GM21526 (cell line): ENCODE measurements at regions not wholly inside any gene's neighbourhood (a gene's known extent, or its start where the extent isn't known, plus 50 kb on each side); places are given as distances from the start of the nearest gene placed in this dataset.
"Not testable (repeated sequence)": the region's sequence is repeated elsewhere in the genome, so short reads cannot be mapped to it uniquely, and the experiment has no call there.

Experiments
- ATAC-seq: cut with Tn5 transposase; IDR thresholded peaks from one replicate; pipeline ENCODE4 v1.9.1; 2021; ENCODE audit warnings: moderate library complexity; ENCODE audit not compliant: unreplicated experiment, low FRiP score

DNA sequence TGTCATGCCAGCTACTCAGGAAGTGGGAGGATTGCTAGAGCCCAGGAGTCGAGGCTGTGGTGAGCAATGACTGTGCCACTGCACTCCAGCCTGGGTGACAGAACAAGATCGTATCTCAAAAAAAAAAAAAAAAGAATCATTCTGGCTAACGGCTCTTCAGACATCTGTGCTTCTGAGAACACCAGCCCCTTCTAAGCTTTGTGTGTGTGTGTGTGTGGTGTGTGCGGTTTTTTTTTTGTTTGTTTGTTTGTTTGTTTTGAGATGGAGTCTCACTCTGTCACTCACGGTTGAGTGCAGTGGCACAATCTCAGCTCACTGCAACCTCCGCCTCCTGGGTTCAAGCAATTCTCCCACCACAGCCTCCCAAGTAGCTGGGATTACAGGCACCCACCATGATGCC is 79.4 kb upstream of the DRD5 start:
- ATAC-seq = not testable (repeated sequence)

DNA sequence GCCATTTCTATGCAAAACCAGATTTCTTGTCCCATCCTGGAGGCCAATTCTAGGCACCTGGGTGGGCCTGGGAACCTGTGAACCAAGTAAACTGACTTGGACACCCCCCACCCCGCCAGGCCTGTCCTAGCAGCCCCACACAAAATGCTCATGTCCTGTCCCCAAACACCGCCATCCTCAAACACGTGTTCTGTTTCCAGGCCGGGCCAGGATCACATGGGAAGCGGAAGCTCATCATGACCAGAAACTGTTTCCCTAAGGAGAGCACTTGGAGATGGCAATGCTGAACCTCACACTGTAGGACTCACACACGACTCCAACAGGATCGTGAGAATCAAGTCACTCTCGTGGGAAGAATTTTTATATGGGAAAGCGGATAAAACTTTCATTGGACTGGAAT is 78.7 kb upstream of the DRD5 start:
- ATAC-seq = not testable (repeated sequence)

DNA sequence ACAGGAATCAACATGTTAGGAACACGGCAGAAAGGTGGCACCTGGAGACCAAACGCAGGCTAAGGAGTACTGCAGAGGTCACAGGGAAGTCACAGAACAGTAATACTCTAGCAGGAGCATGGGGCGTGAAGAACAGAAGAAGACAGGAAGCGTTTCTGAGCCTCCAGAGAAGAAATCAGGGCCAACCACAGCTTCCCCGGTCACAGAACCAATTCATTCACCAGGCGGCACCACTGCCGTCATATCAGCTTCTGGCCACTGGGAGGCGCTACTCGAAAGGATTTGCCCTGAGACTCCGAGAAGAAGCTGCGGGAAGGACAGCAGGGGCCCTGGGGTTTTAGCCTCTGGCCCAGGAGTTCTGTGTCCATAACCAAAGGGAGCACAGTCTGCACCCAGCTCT is 78.0 kb upstream of the DRD5 start:
- no peak for ATAC-seq

DNA sequence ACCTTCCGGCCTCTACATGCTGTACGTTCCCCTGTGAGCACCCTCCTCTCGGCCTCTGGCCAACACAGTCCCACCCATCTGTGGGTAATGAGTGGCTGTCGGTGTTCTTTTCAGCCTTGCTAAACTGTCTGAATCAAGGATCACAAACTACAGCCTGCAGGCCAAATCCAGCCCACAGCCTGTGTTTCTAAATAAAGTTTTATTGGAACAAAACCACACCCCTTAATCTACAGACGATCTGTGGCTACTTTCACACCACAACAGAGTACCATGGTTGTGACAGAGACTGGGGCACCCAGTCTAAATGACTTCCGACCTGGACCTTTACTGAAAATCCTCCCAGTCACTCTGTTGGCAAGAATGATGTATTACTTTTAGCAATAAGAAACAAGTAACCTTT is 77.3 kb upstream of the DRD5 start:
- not testable (repeated sequence) for ATAC-seq

DNA sequence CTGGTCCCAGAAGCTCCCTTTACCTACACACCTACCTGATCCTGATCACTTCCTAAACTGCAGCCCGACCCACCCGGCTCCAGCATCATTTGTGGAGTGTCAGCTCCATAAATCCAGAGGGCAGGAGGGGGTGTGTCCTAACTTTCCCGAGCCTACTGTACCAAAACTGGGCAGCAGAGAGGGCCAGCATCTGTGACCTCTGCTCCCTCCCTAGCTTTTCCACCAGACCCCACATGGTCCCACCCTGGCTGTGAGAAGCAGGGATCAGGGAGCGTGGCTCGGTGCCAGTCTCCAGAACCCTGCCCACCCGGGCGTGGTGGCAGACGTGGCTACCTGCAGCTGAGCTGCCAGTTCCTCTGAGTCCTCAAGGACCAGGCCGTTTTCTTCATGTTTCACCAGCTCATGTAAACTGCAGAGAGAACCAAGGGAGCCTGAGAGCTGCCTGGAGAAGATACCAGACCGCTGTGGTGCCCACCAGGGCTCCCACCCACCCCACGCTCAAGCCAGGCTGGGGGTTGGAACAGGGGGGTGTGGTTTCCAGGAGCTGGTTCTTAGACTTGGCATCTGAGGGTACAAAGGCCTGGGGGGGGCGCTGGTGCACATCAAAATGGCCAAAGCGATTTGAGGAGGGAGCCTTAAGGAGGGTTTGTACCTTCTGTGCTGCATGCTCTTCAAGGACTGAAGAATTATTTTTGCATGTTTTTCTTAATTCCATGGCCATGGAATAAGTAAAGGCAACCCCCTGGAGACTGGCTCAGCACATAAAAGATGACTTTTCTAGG is 76.7 kb upstream of the DRD5 start:
- ATAC-seq = no peak

DNA sequence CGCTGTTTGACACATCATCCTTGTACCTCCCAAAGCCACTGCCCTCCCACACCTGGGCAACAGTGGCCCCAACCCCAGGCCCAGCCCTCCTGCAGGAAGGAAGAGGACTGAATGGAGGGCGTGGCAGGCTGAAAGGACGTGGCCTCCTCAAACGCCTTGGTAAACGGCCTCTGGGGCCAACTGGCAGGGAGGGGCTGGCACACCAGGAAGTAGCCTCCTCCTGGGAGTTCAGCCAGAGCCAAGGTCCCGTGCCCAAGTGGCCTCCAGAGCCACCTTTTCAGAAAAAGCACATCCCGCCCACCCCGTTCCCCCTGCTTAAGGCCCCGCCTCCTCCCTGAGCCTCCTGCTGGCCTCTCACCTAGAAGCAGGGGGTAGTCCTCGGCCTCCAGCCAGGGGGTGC is 74.2 kb upstream of the DRD5 start:
- not testable (repeated sequence) for ATAC-seq

DNA sequence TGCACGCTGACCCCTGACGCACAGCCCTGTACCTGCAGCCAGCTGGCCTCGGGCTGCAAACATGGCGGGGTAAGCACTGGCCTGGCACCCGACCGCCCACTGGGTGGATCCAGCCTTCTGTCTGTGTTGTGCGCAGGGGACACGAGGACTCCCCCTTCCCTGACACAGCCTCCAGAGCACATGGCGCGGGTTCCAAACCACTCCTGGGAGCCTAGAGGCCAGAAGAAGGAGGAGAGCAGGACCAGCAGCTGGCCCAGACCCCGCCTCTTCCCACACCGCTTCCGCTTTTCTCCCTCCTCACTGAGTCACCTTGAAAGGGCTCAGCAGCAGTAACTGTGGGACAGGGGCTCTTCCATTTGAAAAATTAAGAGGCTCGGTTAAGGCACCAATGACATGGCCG is 73.5 kb upstream of the DRD5 start:
- ATAC-seq = not testable (repeated sequence)

DNA sequence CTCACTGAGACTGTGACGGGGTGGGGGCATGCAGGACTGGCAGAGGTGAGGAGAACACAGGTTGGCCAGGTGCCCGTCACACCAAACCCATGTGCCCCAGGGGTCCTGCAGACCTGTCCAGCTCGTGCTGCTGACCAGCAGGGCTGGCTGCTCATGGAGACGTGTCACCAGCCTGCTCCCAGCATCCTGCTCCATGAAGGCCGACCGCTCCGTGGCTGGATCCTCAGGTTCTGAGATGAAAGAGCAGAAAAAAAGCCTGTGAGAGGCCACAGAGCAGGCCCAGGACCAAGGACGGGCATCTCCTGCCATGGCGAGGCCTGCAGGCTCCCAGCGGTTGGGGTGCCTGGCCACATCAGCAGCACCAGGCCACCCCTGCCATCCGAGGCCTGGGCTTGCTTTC is 71.7 kb upstream of the DRD5 start:
- no peak for ATAC-seq

DNA sequence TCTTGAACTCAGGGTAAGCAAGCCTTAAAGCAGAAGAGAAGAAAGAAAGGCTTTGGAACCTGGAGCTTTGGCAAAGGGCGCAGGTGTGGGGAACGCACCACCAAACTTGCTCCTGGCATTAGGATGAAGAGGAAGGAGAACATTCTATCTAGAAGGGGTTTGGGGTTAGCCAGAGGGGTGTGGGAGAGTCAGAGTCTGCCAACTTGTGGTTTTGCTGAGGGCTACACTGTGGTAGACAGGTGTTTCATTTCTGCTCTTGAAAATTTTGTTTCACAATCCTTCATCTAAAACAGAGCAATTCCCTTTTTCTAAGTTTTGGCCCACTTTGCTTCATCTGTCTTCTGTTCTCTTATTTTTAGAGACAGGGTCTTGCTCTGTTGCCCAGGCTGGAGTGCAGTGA is 66.2 kb upstream of the DRD5 start:
- ATAC-seq = not testable (repeated sequence)

DNA sequence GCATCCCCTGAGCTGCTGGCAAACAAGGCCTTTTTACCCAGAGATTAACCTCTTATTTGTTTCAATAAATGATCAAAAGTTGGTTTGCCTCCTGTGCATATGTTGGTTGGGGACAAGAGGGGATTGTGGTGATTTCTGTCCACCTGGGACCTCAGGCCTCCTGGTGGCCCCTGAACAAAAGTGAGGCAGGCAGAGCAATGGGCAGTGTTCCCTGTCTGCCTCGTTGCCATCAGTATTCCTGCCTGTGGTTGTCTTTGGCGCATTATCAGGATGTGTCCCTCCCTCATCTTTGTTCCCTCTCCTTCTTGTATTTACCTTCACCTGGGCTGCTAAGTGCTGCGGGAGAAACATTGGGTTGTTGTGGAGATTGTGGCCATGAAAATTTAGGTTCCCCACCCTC is 65.3 kb upstream of the DRD5 start:
- ATAC-seq = no peak

DNA sequence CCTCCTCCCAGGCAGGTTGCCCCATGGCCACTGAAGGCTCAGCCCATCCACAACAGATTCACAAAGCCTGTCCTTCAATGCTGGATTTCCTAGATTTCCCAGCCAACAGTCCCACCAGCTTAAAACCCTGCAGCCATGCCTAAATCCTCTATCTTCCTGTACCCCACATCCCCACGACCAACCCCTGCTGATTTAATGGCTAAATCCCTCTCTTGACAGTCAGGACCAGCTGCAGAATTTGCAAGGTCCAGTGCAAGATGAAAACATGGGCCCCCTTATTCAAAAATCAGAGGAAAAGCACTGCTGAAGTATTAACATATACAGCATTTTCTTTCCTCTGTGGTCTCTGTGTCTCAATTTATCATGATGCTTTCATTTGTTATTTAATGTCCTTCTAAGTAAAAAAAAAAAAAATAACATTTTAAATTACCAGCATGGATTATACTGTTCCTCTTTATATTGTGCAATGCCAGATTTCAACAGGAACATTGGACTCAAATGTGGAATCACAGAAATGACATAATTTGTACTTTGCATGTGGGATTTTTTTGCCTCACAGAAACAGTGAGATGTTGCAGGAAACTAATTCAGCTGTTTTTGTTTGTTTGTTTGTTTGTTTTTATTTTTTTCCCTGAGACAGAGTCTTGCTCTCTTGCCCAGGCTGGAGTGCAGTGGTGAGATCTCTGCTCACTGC is 63.0 kb upstream of the DRD5 start:
- not testable (repeated sequence) for ATAC-seq

DNA sequence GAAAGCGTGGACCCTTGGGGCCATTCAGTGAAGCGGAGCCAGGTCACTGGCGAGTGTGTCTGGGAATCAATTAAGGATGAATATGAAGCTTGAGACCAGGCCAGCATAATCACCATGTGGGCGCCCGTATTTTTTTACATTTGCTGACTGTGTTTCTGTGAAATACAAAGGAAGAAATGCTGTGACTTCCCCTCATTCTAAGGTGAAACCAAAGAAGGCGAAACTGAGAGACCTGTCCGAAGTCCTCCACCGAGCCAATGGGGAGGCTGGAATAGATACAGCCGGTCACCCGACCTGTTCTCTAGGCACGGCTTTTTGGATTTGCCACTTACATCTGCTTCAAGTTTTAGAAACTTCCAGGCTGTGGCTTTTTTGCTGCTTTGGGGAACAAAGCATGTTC is 59.3 kb upstream of the DRD5 start:
- not testable (repeated sequence) for ATAC-seq
